HTR-8/SVneo (cell line): ENCODE measurements at regions not wholly inside any gene's neighbourhood (a gene's known extent, or its start where the extent isn't known, plus 50 kb on each side); places are given as distances from the start of the nearest gene placed in this dataset.

Experiments
- DNase-seq: peaks from one replicate; pipeline ENCODE4 v3.0.0; 2011; ENCODE audit warnings: low spot score, mixed read lengths; ENCODE audit not compliant: insufficient read length
- FAIRE-seq: peaks from 2 replicates; lab custom pipeline; 2011; peaks lifted over from hg19 to GRCh38; lab: Jason Lieb, UNC

- FAIRE-seq (no peak), DNase-seq (no peak)
These were observed 62.9 kb upstream of the ELK3 start for GRCh38 chr12:96131230-96131788.

- DNase-seq, result no peak
These were observed 61.4 kb upstream of the ELK3 start for GRCh38 chr12:96132819-96133218.

GRCh38 chr12:96134200-96134599 is 60.0 kb upstream of the ELK3 start:
- FAIRE-seq, result no peak
- DNase-seq, result no peak

More at GRCh38 chr12:96132819-96133218, 61.4 kb upstream of the ELK3 start:
- FAIRE-seq, result no peak

- DNase-seq (peak; percentile 50), FAIRE-seq (no peak)
These were observed 58.0 kb upstream of the ELK3 start for GRCh38 chr12:96136161-96136560.

- FAIRE-seq (no peak), DNase-seq (no peak)
These were observed 57.3 kb upstream of the ELK3 start for GRCh38 chr12:96136725-96137378.

GRCh38 chr12:96140174-96140573 is 54.0 kb upstream of the ELK3 start:
- FAIRE-seq (no peak), DNase-seq (peak; percentile 23)

- FAIRE-seq (no peak), DNase-seq (no peak)
These were observed 52.8 kb upstream of the ELK3 start for GRCh38 chr12:96141216-96141912.

- no peak for DNase-seq
These were observed 50.8 kb upstream of the ELK3 start for GRCh38 chr12:96143392-96143791.

GRCh38 chr12:96143827-96144565 is 50.2 kb upstream of the ELK3 start:
- DNase-seq, result no peak
- FAIRE-seq, result no peak

More at GRCh38 chr12:96143392-96143791, 50.8 kb upstream of the ELK3 start:
- FAIRE-seq, result no peak
